HG03060 (cell line): ENCODE measurements at regions not wholly inside any gene's neighbourhood (a gene's known extent, or its start where the extent isn't known, plus 50 kb on each side); places are given as distances from the start of the nearest gene placed in this dataset.
"Not testable (repeated sequence)": the region's sequence is repeated elsewhere in the genome, so short reads cannot be mapped to it uniquely, and the experiment has no call there.

Source experiments
- ATAC-seq: cut with Tn5 transposase; IDR thresholded peaks from one replicate; pipeline ENCODE4 v1.9.1; 2021; ENCODE audit warnings: low read depth, moderate number of reproducible peaks; ENCODE audit not compliant: unreplicated experiment

DNA sequence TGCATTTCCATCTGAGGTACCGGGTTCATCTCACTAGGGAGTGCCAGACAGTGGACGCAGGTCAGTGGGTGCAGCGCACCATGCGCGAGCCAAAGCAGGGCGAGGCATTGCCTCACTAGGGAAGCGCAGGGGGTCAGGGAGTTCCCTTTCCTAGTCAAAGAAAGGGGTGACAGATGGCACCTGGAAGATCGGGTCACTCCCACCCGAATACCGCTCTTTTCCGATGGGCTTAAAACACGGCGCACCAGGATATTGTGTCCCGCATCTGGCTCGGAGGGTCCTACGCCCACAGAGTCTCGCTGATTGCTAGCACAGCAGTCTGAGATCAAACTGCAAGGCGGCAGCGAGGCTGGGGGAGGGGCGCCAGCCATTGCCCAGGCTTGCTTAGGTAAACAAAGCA, 1157.1 kb downstream of the NAALADL2 start:
- not testable (repeated sequence) for ATAC-seq

GRCh38 chr3:176015228-176015627, 1156.1 kb downstream of the NAALADL2 start:
- not testable (repeated sequence) for ATAC-seq

GRCh38 chr3:176009256-176009655, 1150.1 kb downstream of the NAALADL2 start:
- ATAC-seq: no peak

DNA sequence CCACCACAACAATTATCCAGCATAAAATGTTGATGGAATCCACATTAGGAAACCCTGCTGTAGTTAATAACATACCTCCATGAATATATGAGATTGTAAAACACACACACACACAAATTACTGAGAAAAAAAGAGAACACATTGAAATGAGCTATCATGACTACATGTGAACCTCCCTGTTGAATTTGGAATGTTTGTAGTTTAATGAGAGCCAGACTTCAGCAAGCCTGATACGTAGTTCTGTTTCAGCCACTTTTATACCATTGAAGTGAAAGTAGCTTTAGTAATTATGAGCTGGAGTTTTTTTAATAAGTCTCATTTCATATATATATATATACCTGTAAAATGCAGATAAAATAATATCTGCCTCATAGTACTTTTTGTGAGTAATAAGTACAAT, 1146.4 kb downstream of the NAALADL2 start:
- ATAC-seq: no peak

DNA sequence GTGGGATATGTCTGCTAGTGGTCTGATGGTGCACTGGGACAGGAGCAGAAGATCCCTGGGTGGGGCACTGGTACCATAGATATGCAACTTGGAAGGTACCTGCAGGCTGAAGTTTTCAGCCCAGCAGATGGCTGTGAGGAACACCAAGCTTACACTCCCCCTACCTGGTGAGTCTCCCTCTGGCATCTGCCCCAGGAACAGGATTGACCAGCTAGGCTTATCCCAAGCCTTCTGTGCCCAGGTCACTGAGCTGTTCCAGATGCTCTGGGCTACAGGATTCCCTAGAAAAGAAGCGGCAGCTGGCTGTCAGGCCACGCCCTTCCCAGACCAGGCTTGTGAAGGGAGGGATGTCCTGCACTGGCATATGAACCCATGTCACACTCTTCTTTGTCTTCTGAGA, 1130.0 kb downstream of the NAALADL2 start:
- no peak for ATAC-seq

DNA sequence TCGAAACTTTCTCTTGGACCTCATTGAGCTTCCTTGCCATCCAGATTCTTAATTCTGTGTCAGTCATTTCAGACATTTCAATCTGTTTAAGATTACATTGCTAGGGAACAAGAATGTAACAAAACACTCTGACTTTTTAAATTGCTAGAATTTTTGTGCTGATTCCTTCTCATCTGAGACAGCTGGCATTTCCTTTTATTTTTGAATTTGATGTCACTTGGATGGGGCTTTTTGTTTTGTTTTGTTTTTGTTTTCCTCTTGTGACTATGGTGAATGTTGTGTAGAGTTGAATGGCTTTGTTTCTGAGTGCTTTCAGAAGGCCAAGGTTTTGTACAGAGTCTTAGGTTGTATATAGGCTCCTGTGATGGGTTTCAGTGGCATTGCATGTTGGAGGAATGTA, 1129.3 kb downstream of the NAALADL2 start:
- no peak for ATAC-seq

GRCh38 chr3:175985781-175986180, 1126.6 kb downstream of the NAALADL2 start:
- ATAC-seq: no peak

DNA sequence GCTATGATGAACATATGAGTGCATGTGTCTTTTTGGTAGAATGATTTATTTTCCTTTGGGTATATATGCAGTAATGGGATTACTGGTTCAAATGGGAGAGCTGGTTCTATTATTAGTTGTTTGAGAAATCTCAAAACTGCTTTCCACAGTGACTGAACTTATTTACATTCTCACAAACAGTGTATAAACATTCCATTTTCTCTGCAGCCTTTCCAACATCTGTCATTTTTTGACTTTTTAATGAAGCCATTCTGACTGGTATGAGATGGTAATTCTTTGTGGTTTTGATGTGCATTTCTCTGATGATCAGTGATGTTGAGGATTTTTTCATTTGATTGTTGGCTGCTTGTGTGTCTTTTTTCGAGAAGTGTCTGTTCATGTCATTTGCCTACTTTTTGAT, 1124.2 kb downstream of the NAALADL2 start:
- ATAC-seq: no peak

DNA sequence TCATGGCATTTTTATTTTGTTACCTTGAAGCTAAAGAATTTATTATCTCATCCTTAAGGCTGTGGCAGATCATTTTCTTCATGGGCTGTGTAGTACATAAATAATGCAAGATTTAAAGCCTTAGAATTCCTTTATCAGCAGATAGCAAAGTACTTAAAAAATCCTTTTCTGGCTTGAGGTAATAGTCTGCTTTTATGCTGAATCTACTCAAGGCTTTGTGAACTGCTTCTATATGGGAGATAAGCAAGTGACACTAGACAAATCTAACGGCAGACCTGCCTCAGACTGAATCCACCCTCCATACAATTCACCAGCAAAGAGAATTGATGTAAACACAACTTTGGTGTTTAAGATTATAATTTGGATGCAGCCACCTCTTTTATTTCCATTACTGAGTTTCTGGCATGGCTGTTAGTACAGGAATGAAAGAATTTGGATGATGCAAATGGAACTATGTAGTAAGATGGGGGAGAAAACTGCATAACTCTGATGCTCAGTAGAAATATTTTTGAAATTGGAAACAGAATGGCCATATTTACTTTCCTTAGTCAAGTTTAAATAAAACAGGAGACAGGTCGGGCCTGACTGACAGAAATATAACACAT, 1121.5 kb downstream of the NAALADL2 start:
- no peak for ATAC-seq

DNA sequence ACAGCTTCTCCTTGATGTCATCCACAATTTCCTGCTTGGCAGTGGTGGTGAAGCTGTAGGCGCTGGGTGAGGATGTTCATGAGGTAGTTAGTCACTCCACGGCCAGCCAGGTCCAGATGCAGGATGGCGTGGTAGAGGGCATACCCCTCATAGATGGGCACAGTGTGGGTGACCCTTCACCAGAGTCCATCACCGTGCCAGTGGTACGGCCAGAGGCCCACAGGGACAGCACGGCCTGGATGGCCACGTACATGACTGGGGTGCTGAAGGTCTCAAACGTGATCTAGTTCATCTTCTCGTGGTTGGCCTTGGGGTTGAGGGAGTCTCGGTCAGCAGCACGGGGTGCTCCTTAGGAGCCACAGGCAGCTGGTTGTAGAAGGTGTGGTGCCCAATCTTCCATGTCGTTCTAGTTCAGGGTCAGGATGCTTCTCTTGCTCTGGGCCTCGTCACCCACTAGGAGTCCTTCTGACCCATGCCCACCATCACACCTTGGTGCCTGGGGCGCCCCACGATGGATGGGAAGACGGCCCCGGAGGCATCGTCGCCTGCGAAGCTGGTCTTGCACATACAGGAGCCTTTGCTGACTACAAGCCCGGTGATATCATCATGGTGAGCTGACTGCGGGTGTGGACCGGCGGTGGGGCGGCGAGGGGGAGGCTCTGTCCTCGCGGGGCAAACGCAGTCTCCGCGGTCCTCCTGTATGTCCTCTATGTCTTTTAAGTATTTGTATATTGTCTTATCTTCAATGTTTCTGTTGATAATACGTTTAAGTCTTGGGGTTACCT, 1119.0 kb downstream of the NAALADL2 start:
- no peak for ATAC-seq

- no peak for ATAC-seq
Observed at GRCh38 chr3:175969456-175969855, 1110.3 kb downstream of the NAALADL2 start.

- ATAC-seq: no peak
Observed at GRCh38 chr3:175965036-175965435, 1105.9 kb downstream of the NAALADL2 start.

DNA sequence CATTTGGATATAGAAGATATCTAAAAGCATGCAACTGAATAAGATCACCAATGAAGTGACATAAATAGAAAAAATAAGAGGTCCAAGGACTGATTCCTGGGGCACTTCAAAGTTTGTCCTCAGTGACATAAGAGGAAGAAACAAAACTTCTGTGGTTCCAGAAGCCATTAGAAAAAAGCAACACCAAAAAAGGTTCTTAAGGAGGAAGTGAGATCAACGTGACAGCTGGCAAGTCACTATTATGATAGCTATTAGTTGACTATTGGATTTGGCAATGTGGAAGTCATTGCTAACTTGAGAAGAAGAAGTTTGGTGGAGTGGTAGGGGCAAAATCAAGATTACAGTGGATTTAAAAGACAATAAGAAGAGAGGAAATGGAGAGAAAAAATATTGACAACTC, 1098.3 kb downstream of the NAALADL2 start:
- no peak for ATAC-seq

GRCh38 chr3:175956964-175957363, 1097.8 kb downstream of the NAALADL2 start:
- ATAC-seq: no peak

DNA sequence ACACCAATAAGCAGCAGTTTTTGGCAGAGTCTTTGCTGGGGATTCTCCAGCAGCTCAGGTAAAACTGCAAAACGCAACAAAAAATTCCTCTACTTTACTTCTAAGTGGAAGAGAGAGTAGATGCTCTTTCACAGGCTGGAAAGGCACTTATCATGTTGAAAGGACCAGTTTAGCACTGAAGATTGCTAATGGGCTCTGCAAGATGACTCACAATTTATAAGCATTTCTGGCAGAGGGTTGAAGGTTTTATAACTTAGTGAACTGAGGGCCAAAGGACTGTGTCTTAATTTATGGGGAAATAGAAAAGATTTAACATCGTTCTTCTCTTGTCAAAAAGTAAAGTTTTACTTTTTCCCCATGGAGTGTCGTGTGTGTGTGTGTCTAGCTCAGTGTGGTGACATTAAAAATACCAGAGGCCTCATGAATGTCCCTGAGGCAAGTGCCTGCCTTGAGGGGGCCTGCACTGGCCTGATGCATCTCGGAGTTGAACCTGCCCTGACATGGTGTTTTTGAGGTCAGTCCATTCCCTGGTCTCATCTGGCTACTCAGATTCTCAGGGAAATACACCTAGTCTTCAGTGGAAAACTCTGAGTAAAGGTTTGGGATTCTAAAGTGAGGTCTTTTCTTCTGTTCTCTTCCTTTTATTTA, 1092.0 kb downstream of the NAALADL2 start:
- ATAC-seq: no peak

- ATAC-seq: no peak
Observed at GRCh38 chr3:175948041-175948440, 1088.9 kb downstream of the NAALADL2 start.

DNA sequence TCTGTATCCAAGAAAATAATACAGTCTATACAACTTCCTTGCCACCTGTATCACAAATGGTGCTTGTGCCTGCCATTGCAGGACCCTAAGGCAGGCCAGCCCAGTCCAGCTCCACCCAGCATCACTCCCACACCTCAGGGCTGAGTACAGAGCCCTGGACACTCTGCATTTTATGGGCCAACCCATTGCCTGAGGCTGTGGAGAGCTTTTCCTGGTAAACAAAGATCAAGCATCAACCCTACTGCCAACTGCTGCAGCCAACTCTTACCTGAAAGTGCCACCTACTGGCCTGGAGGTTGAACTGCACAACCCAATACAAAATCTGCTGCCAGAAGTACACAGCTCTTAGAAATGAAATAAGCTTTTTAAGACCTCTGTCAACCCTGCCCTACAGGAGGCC, 1082.2 kb downstream of the NAALADL2 start:
- ATAC-seq: peak; percentile 45

GRCh38 chr3:175940881-175941280, 1081.7 kb downstream of the NAALADL2 start:
- no peak for ATAC-seq

DNA sequence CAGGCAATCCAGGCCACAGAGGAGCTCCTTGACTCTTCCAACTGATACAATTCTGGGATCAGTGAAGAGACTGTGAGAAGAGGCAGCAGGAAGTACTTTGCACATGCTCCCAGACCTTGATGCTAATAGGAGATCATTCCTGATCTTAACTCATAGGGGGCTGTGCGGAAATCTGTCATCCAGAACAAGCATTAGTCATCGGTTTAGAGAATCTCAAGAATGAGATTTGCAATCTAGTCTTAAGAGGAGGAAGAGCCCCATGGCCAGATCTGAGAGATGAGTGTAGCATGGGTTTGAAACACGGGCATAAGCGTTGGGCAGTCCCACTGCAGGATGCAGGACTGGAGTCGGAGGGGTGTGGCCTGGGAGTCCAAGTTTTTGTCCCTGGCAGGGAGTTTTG, 1081.1 kb downstream of the NAALADL2 start:
- ATAC-seq: no peak

- ATAC-seq: not testable (repeated sequence)
Observed at GRCh38 chr3:175937367-175937766, 1078.2 kb downstream of the NAALADL2 start.

DNA sequence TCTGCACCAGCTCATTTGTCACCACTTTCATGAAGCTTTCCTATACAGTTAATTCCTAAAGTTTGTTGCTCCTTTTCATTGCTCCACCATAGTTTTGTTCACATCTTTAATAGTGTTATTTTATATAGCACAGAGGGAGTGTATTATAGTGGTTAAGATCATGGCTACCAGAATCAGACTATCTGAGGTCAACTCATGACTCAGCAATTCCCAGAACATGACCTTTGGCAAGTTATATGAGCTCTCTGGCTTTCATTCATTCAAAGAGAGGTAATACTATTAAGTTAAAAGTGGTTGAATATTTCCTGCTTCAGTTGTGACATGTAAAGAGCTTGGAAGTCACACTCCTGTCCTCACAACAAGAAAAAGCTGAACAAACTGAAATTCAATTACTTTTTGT, 1073.5 kb downstream of the NAALADL2 start:
- no peak for ATAC-seq

DNA sequence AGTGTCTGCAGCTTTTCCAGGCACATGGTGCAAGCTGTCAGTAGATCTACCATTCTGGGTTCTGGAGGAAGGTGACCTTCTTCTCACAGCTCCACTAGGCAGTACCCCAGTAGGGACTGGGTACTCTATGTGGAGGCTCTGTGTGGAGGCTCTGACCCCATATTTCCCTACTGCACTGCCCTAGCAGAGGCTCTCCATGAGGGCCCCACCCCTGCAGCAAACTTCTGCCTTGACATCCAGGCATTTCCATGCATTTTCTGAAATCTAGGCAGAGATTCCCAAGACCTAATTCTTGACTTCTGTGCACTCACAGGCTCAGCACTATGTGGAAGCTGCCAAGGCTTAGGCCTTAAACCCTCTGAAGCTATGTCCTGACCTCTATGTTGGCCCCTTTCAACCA, 1060.0 kb downstream of the NAALADL2 start:
- ATAC-seq: no peak
